Activated T-helper 2 cell treated with anti-CD3 and anti-CD28 coated beads, Interferon-gamma antibody, Interleukin-2, Interleukin-4, amounts not matched to agents 10 μg/mL and 5 μg/mL and 100 μg/mL, durations not matched to agents 14 hours and 24 hours and 36 hours (primary cell): ENCODE measurements at regions not wholly inside any gene's neighbourhood (a gene's known extent, or its start where the extent isn't known, plus 50 kb on each side); places are given as distances from the start of the nearest gene placed in this dataset.

Experiments used
- DNase-seq: peaks from one replicate; pipeline ENCODE4 v3.0.0; 2021; ENCODE audit warnings: low spot score
- H3K27ac Mint-ChIP-seq: one replicate; pipeline ENCODE4 v1.8.0; 2021; ENCODE audit warnings: mixed read lengths
- H3K27me3 Mint-ChIP-seq: one replicate; pipeline ENCODE4 v1.8.0; 2021; ENCODE audit warnings: low read depth, mixed read lengths
- H3K36me3 Mint-ChIP-seq: one replicate; pipeline ENCODE4 v1.8.0; 2021; ENCODE audit warnings: low read depth, mixed read lengths
- H3K4me1 Mint-ChIP-seq: one replicate; pipeline ENCODE4 v1.8.0; 2021; ENCODE audit warnings: low read depth, mixed read lengths
- H3K4me3 Mint-ChIP-seq: one replicate; pipeline ENCODE4 v1.8.0; 2021; ENCODE audit warnings: low read depth, mild to moderate bottlenecking, moderate library complexity, mixed read lengths
- H3K9me3 Mint-ChIP-seq: one replicate; pipeline ENCODE4 v1.8.0; 2021; ENCODE audit warnings: mixed read lengths
- intact Hi-C: fragments of 100-400 bp; cut with micrococcal nuclease; formaldehyde crosslinking; loops from one replicate; pipeline ENCODE4 v1.15.1; 2023

DNA sequence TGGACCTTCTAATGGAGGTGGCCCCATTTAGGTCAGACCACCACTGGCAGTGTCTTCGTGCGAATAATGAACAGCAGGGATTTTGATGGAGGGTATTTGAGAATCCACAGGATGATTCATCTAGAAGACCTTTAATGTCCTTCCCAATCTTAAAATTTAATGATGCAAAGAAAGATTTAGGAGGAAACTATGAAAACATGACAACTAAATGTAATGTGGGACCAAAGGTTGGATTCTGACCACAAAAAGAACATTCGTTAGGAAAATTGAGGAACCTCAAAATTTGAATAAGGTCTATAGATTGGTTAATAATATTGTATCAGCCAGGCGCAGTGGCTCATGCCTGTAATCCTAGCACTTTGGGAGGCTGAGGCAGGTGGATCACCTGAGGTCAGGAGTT is 78.2 kb upstream of the TMPO start:
- H3K9me3 Mint-ChIP-seq, result peaks cover 5% of the 10 kb centered on the region
- intact Hi-C loops, result no loop called here
- peaks cover 9% of the 10 kb centered on the region for H3K4me1 Mint-ChIP-seq

DNA sequence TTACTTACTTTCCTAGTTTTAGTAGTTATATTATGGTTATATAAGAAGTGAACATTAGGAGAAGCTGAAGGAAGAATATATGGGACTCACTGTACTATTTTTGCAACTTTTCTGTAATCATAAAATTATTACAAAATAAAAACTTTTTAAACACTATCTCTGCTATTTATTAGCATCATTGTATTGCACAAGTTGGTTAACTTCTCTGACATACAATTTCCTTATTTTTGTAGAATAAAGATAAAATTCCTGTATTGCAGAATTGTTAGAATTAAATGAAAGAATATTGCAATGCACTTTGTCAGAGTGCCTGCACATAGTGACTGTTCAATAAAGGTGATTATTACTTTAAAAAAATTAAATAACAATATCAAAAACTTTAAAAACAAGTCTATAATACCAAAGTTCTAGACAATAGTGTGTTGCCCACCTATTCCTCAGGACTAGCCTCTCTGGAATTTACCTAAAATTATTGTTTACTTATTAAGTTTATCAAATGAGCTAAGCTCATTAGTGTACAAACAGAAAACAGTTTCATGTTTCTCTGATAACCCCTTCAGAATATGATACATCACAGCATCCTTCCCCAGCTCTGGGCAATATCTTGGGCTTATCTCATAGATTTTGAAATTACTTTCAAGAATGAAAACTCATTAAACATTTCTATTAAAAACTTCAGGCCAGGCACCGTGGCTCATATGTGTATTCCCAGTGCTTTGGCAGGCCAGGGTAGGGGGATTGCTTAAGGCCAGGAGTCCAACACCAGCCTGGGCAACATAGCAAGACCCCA is 77.4 kb upstream of the TMPO start:
- Mint-ChIP-seq H3K4me1 (peaks cover 9% of the 10 kb centered on the region), H3K4me3 (no peak overlapping the region), H3K27ac (no peak overlapping the region), H3K27me3 (peaks cover 41% of the 10 kb centered on the region), H3K36me3 (no peaks in the 10 kb centered on the region), H3K9me3 (peaks cover 5% of the 10 kb centered on the region)
- no peak for DNase-seq
- intact Hi-C loops, result no loop called here

More for the DNA sequence above, 78.2 kb upstream of the TMPO start:
- Mint-ChIP-seq H3K27ac (no peak overlapping the region), H3K4me3 (no peak overlapping the region), H3K36me3 (no peaks in the 10 kb centered on the region), H3K27me3 (peaks cover 40% of the 10 kb centered on the region)
- no peak for DNase-seq

DNA sequence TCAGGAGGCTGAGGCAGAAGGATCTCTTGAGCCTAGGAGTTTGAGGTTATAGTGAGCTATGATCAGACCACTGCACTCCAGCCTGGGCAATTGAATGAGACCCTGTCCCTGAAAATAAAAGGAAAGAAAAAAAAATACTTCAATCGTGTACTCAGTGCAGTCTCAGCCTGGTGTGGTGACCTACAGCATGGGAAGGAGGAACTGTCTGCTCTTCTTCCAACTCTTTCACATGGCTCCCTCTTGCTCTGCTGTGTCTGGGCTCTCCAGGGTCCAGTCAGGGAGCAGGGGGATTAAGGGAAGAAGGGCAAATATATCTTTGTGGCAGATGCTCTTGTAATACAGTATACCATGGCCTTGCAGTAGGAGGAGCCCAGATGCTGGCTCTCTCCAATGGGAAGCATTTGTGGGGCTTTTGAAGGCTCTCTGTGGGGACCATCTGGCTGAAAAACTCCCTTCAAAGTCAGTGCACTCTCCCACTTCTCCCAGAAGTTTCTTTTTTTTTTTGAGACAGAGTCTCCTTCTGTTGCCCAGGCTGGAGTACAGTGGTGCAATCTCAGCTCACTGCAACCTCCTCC is 76.6 kb upstream of the TMPO start:
- intact Hi-C loops, result no loop called here
- H3K27me3 Mint-ChIP-seq, result peaks cover 43% of the 10 kb centered on the region
- H3K9me3 Mint-ChIP-seq, result peaks cover 5% of the 10 kb centered on the region
- no peak overlapping the region for H3K4me3 Mint-ChIP-seq
- peaks cover 9% of the 10 kb centered on the region for H3K4me1 Mint-ChIP-seq
- no peaks in the 10 kb centered on the region for H3K36me3 Mint-ChIP-seq
- no peak for DNase-seq
- H3K27ac Mint-ChIP-seq, result no peak overlapping the region

DNA sequence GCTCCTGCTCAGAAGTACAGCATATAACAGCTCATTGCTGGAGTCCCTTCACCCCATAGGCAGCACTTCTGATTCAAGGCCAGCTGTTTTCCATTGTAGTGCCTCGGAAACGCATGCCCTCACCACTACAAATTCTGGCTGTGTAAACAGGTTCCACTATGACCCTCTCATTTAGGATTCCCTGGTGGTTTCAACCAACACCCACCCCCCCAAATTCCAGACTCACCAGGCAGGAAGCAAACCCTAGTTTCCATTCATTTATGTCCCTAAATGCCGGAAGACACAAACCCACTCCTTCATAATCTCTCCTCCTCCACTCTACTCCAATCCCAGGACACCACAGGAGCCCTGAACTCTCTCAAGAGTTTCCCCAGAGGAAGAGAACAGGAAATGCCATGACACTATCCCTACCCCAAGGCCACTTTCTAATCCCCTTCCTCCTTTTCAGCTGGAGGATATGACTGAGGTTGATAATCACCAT is 75.9 kb upstream of the TMPO start:
- intact Hi-C loops, result no loop called here
- no peak overlapping the region for H3K4me3 Mint-ChIP-seq
- peaks cover 48% of the 10 kb centered on the region for H3K27me3 Mint-ChIP-seq
- DNase-seq, result no peak
- no peaks in the 10 kb centered on the region for H3K36me3 Mint-ChIP-seq
- peaks cover 9% of the 10 kb centered on the region for H3K4me1 Mint-ChIP-seq
- peaks cover 5% of the 10 kb centered on the region for H3K9me3 Mint-ChIP-seq
- H3K27ac Mint-ChIP-seq, result peak overlapping the region; percentile 5

DNA sequence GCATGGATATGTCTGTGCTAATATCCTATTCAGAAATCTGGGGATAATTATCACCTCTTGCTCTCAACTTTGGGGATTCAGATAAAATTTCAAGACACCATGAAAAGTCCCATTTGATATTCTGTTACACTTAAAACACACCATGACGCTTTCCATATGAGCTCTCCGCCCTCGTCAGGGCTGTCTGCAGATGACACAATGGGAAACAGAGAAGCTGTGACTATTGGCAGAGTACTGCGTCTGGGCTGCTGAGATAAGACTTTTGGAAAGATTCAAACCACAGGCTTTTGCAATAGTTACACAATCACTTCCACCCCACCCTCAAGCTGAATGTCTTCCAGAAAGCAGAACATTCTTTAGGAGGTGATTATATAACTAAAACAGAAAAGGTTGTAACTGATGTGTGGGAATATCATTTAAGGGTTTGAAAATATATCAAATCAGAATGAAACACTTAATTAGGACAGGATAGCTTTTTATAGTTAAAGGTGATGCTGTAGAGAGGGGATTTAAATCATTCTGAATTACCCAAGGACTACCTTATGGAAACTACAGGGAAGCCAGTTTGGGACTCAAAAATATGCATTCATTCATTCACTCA is 75.3 kb upstream of the TMPO start:
- peaks cover 43% of the 10 kb centered on the region for H3K27me3 Mint-ChIP-seq
- H3K4me1 Mint-ChIP-seq, result peaks cover 9% of the 10 kb centered on the region
- peaks cover 4% of the 10 kb centered on the region for H3K9me3 Mint-ChIP-seq
- no peaks in the 10 kb centered on the region for H3K36me3 Mint-ChIP-seq
- H3K4me3 Mint-ChIP-seq, result no peak overlapping the region
- no peak for DNase-seq
- peak overlapping the region; percentile 5 for H3K27ac Mint-ChIP-seq
- intact Hi-C loops, result no loop called here

DNA sequence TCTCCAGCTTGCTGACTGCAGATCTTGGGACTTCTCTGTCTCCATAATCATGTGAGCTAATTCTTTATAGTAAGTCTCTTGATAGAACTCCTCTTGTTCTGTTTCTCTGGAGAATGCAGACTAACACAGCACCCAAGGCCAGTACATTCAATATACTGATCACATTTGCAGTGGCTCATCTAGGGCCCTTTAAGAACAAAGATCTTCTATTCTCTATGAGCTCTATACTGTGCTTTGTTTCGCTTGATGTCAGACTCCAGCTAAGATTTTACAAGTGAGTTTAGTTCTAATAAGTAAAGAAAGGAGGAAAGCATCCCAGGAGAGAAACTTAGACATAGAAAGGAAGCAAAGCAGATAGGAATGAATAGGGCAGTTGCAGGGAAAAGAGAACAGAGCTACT is 69.3 kb upstream of the TMPO start:
- Mint-ChIP-seq H3K27ac (no peak overlapping the region), H3K27me3 (peaks cover 36% of the 10 kb centered on the region), H3K9me3 (no peaks in the 10 kb centered on the region), H3K4me1 (no peaks in the 10 kb centered on the region), H3K4me3 (no peak overlapping the region), H3K36me3 (no peaks in the 10 kb centered on the region)
- DNase-seq, result no peak
- intact Hi-C loops, result no loop called here

DNA sequence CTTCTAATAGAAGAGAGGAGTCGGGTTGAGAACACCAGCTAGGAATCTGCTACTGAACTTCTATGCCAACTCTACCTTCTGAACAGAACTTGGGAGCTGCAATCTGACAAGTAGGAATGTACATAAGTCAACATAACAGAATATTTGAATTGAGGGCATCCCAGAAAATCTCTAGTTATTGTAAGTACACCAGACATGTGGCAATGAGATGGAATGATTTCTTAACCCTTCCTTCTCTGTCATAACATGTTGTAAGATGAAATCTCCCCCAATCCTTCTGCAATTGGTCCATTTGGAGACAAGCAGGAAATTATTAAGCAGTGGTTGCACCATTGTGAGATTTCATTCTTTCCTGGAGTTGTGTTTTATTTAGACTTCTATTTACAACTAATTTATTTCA is 68.7 kb upstream of the TMPO start:
- no peaks in the 10 kb centered on the region for H3K9me3 Mint-ChIP-seq
- H3K4me1 Mint-ChIP-seq, result no peaks in the 10 kb centered on the region
- no peak overlapping the region for H3K27ac Mint-ChIP-seq
- no peak for DNase-seq
- H3K36me3 Mint-ChIP-seq, result no peaks in the 10 kb centered on the region
- no peak overlapping the region for H3K4me3 Mint-ChIP-seq
- H3K27me3 Mint-ChIP-seq, result peaks cover 34% of the 10 kb centered on the region
- intact Hi-C loops, result no loop called here

DNA sequence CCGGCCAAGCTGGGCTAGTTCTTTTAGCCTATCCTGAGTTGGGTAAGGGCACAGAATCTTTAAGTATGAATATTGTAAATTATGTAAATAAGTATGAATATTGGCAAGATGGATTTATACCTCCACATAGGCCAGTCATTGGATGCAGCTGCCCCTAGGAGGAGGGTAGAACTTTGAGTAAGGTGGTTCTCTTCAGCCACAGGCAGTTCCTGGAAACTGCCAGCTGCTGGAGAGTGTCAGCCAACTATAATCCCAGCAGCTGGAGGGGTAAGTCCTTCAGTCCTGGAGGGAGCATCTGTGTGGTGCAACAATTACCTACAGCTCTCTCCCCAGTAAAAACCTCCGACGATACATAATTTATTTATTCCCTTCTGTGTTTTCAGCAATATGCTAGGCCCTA is 65.8 kb upstream of the TMPO start:
- intact Hi-C loops, result no loop called here
- no peak overlapping the region for H3K27ac Mint-ChIP-seq

DNA sequence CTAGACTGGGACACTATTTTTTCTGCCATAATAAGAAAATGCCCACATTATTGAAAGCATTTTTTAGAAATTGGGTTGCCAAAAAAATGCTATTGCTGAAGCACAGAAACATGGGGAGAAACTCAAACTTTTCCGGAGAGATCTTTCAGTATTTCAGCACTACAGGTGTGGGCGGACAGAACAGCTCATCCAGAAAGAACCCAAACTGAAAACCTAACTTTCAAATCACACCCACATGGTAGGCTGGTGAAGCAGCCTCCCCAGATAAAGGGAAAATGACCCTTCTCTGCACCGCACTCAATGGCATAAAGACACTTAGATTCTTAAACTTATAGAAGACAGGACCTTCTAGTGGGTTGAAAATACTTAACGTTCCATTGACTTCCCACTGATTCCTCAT is 62.3 kb upstream of the TMPO start:
- Mint-ChIP-seq H3K27me3 (peaks cover 24% of the 10 kb centered on the region), H3K4me3 (no peak overlapping the region), H3K36me3 (no peaks in the 10 kb centered on the region), H3K4me1 (peaks cover 11% of the 10 kb centered on the region), H3K27ac (no peak overlapping the region), H3K9me3 (no peaks in the 10 kb centered on the region)
- intact Hi-C loops, result loop anchor here (1.0 to 5.0 kb wide), 2 partner anchors 28 to 49 kb away; no protein-coding TSS in a partner anchor
- no peak for DNase-seq

More for the DNA sequence above, 65.8 kb upstream of the TMPO start:
- no peak for DNase-seq
- Mint-ChIP-seq H3K4me1 (peaks cover 7% of the 10 kb centered on the region), H3K36me3 (no peaks in the 10 kb centered on the region), H3K4me3 (no peak overlapping the region), H3K9me3 (no peaks in the 10 kb centered on the region), H3K27me3 (peaks cover 24% of the 10 kb centered on the region)

DNA sequence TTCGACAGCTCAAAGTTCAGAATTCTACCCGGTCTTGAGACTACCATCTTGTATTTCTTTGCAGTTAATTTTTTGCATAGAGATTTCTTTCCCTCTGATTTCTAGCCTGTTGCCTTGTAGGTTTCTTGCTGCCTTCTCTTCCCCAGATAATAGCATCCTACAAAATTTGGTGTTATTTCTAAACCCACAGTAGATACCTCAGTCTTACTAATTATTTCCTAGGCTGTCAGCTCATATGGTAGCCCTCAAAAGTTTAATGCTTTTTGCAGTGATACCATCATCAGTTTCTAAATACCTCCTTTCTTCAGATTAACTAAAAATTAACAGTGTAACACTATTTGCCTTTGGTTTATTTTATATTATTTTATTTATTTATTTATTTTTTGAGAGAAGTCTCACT is 61.9 kb upstream of the TMPO start:
- intact Hi-C loops, result loop anchor here (1.0 to 5.0 kb wide), 2 partner anchors 28 to 49 kb away; no protein-coding TSS in a partner anchor

DNA sequence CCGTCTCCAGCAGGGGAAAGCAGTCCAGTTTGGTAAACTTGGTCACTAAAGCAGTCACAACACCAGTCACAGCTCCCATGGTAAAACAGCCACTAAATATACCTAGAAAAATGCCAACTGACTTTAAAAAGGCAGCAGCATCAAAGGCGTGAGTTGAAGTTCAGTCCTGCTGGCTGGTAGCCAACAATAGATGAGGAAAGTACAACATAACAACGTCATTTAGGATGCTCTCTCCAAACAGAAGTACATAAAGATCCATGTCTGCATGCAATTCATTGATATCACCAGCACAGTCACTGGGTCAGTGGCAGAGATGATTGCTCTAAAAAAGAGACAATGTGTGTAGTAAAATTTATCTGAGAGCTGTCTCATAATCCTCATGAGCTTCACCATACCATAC is 59.3 kb upstream of the TMPO start:
- Mint-ChIP-seq H3K4me1 (peaks cover 11% of the 10 kb centered on the region), H3K27me3 (peaks cover 20% of the 10 kb centered on the region), H3K4me3 (no peak overlapping the region), H3K27ac (no peak overlapping the region), H3K36me3 (no peaks in the 10 kb centered on the region), H3K9me3 (no peaks in the 10 kb centered on the region)
- no peak for DNase-seq
- intact Hi-C loops, result no loop called here

More for the DNA sequence above, 61.9 kb upstream of the TMPO start:
- Mint-ChIP-seq H3K4me3 (no peak overlapping the region), H3K9me3 (no peaks in the 10 kb centered on the region), H3K36me3 (no peaks in the 10 kb centered on the region), H3K27me3 (peaks cover 20% of the 10 kb centered on the region), H3K4me1 (peaks cover 11% of the 10 kb centered on the region), H3K27ac (peak overlapping the region; percentile 2)
- no peak for DNase-seq

DNA sequence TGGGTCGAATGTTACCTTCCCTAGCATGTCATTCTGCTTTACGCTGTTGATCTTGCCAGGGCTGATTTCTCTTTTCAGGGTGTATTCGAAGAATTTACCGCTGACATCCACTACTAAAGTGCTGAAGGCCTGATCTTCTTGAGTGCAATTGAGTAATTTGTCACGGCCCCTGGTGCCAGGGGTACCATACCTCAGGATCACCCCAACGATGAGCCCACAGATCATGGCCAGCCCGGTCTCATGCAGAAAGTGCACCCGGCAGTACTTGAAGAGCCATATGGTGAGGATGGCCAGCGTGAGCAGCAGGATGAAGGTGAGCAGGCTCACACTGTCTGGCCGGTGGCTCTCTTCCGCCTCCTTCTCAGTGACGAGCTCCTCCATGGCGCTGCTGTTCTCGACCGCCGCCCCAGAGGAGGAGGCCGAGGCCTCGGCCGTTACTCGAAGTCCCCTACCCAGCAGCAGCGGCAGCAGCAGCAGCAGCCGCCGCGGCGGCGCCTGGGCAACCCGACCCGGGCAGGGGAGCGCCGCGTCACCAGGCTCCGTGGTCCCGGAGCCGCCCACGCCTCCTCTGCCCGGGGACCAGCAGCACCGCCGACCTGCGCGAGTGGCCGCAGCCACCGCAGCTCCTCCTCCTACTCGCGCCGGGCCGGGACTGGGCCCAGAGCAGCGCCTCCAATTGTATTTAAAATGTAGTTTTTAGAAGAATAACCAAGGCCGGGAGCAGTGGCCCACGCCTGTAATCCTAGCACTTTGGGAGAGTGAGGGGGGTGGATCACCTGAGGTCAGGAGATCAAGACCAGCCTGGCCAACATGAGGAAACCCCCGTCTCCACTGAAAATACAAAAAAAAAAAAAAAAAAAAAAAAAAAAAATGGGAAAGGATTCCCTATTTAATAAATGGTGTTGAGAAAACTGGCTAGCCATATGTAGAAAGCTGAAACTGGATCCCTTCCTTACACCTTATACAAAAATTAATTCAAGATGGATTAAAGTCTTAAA is 58.5 kb upstream of the TMPO start:
- Mint-ChIP-seq H3K9me3 (no peaks in the 10 kb centered on the region), H3K27ac (no peak overlapping the region), H3K4me1 (peaks cover 11% of the 10 kb centered on the region), H3K36me3 (no peaks in the 10 kb centered on the region), H3K4me3 (peak overlapping the region; percentile 35), H3K27me3 (peaks cover 20% of the 10 kb centered on the region)
- intact Hi-C loops, result no loop called here
- no peak for DNase-seq
